ENCODE measurements at regions not wholly inside any gene's neighbourhood (a gene's known extent, or its start where the extent isn't known, plus 50 kb on each side); places are given as distances from the start of the nearest gene placed in this dataset.
A peak's percentile ranks its signal among the peaks of the same experiment; 100 is the strongest.

- DNase-seq = no peak
Measured at GRCh38 chr5:10009802-10010201, 239.9 kb downstream of the ATPSCKMT start.

GRCh38 chr5:9987101-9987500 is 262.6 kb downstream of the ATPSCKMT start:
- no peak for DNase-seq

DNA sequence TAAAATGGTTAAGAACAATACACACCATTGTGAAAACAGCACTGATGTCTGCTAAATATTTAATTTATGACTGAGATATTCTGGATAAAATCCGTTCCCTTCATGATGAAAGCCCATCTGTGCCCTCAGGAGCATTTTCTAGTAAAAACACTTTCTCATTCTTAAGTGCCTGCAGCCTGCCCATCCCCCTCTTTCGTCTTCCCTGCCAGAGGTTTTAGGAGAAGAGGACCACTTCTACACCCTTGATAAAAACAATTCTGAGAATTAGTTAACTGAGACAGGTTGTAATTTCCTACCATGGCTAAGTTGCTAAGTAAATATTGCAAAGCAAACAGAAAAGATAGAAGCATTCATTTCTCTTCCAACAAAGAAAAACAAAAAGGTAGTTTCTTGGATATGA is 272.6 kb downstream of the ATPSCKMT start:
- peak; percentile 45 for DNase-seq

GRCh38 chr5:9976621-9977020 is 273.1 kb downstream of the ATPSCKMT start:
- DNase-seq = no peak

DNA sequence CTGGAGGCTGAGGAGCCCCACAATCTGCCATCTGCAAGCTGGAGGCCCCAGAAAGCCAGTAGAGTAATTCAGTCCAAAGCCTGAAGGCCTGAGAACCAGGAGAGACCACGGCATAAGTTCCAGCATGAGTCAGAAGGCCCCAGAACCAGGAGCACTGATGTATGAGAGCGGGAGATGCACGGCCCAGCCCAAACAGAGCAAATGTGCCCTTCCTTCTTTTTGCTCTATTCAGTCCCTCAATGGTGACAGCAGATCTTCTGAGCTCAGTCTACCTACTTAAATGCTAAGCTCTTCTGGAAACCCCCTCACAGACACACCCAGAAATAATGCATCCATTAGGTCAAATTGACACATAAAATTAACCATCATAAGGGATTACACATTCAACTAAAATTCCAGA is 277.6 kb downstream of the ATPSCKMT start:
- DNase-seq = no peak

DNA sequence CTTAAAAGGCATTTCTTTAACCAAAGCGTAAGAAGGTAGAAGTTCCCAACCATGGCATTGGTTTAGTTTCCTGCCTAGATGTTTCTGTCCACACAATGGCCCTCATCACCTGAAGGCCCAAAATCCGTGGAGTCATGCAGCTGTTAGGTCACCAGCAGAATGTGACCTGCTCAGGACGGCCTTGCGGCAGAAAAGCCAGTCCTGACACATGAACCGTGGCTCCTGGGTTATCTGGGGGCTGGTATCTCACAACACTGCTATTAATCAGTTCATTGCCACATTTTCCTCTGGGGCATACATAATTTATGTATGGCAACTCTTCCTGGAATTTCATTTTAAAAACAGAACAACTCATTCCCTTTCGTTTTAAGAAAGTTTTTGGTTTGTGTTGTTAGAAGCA is 278.4 kb downstream of the ATPSCKMT start:
- no peak for DNase-seq

DNA sequence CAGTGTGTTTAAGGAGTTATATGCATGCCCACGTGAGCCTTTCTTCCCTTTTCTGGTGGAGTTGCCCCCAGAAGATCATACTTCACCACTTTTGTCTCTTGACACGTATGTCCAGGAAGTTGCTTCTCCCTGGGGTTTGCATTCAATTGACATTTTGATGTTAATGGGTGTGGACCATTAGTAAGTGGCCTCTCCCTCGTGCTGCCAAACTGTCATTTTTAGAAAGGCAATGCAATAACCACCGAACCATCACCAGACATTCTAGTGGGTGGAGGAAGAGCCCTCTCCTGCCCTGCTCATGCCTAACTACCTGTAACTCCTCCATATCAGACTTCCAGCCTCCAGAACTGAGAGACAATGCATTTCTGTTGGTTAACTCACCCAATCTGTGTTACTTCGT is 290.8 kb downstream of the ATPSCKMT start:
- DNase-seq = no peak

DNA sequence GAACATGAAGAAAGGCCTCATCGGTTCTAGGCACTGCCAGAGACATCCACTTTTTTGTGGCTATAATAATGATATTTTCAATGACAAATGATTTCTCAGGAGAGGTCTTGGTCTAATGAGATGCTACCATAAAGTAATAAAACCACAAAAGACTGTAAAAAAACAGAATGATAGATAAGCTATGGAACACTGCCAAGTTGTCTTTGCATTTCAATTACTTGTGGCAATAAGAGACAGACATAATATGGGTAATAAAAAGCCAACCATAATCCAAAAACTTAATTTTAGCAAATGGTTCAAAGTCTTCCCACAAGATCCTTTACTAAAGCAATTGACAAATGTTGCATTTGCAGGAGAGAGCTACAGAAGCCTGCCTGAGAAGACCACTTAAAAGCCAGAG is 292.5 kb downstream of the ATPSCKMT start:
- DNase-seq = no peak

DNA sequence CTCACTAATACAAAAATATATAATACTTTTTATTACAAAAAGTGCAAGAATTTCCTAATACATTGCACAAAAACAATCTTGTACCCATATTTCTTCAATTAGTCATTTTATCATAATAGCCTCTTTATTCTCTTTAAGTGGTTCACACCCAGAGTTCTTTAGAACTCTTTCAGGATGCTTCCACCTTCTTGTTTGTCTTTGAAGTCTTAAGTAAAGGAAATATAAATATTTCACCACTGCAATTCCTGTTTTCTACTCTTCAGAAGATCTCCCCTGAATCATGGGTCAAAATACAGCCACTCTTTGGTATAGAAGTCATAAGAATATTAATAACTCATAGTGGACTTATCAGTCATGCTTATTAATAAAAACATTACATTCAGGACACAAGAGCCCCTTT is 293.0 kb downstream of the ATPSCKMT start:
- DNase-seq = no peak

DNA sequence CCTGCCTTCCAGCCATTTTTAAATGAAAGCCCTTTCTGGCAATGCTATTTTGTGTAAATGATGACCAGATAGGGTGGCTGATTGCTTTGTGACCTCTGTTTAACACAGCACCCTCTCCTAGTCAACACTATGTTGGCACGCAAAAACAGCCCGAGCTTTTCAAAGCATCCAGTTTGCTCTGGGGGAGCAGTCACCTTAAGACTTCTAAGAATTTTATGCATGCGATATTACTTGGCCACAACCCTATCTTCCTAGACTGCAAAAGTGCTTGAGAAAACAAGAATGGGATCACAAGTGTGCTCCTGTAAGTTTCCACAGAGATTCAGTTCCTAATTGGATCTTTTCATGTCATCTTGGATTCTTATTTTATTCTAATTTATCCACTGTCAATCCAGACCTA is 294.1 kb downstream of the ATPSCKMT start:
- no peak for DNase-seq

DNA sequence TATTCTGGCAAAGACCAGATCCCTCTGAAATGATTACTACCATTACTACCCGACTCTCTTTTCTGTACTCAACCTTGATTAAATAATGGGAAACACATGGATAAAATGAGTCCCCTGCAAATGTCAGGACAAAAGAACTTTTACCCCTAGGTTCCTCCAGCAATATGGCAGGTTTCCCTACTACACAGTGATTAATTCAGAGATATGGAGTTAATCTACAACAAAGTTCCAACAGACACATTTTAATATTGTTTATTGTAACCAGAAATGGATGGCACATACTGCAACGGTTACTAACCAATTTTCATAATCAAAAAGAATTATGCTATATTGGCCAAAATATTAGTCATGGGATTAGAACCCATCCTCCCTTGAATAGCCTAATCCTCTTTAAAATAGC is 294.8 kb downstream of the ATPSCKMT start:
- no peak for DNase-seq

DNA sequence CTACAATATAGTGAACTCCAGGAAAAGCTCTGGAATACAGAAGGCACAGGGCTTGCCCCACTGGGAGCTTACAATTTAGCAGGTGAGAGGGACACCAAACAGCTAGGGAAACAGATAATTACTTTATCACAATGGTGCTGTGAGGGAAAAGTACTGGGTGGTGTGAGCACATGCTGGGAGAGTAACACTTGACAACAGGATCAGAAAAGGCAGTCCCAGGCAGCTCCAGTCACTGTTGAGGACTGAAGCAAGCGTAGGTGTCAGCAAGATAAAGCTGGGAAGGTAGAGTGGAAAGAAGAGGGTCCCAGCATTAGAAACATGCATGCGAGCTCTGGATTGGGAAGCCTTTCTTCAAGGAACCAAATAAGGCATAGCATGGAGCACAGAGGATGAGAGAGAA is 296.0 kb downstream of the ATPSCKMT start:
- DNase-seq = no peak

DNA sequence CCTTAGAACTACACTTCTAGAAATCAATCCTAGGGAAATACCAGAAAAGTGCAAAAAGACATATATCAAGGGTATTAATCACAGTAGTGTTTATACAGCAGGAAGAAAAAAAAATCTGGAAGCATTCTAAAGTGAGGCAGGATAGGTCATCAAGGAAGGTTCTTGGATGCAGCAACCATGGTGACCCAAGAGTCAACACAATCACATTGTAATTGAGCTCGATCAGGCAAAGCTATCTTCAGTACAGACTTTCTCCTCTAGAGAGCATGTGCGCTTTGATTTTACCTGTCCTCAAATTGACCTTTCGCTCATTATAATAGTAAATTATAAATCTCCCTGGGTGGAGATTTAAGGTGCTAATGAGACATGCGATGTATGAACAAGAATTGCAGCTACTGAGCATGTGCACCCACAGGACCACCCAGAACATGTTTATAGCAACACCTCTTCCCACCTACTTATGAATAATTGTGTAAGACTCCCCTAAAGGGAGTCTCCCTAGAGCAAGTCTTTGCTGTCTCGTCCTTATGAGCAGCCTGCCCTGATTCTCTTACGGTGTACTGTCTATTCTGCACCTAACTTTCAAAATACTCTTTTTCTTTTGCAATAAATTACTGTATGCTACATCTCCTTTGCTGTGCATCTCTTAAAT is 297.7 kb downstream of the ATPSCKMT start:
- no peak for DNase-seq

DNA sequence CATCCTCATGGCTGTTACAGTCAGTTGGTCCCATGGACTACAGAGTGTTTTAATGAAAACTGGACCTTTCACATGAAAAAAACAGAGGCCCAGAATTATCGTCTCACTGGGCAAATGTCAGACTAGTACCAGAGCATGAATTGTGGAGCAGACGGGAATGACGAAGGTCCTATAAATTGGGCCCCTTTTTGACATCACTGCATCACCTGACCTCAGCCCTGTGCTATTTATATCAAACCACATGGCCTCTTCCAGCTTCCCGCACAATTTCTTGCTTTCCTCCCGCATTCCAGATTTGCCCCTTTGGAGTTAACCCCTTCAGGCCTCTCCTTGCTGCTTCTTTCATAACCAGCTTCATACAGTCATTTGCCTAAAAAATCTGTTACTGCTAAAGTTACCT is 301.7 kb downstream of the ATPSCKMT start:
- DNase-seq = no peak

DNA sequence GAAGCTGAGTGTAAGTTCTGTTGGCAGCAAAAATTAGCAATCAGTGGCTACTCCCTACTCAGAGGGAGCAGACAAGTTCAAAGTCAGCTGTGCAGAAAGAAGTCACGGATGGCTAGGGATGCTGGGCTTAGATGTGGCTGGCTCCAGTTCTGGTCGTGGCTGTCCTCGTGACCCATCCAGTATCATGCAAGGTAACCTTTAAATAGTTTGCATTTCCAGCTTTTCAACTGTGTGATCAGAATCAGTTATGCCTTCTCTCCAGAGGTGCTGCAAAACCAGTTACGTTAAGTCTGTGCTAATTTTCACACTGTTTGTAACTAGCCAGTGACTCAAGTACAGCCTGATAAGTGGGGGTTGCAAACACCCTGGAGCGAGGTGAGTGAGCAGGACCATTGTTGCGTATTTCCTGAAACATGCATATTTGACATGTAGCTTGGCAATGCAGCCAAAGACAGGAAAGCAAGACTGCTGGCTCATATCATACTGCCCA is 302.4 kb downstream of the ATPSCKMT start:
- DNase-seq = no peak

DNA sequence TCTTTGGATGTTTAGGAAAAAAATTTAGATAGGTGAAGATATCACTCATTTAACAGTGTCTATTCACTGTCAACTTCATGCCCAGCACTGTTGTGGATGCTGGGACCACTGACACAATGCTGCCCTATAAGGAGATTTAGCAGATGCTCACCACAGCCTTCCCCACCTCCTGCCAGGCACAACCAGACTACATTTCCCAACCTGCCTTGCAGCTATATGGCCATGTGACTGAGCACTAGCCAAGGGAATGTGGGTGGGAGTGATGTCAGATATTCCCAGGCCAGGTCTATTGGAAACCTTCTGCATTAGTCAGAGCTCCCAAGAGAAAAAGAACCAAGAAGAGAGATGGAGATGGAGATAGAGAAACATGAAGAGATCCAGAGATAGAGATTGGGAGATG is 302.6 kb upstream of the TAS2R1 start:
- DNase-seq = no peak

DNA sequence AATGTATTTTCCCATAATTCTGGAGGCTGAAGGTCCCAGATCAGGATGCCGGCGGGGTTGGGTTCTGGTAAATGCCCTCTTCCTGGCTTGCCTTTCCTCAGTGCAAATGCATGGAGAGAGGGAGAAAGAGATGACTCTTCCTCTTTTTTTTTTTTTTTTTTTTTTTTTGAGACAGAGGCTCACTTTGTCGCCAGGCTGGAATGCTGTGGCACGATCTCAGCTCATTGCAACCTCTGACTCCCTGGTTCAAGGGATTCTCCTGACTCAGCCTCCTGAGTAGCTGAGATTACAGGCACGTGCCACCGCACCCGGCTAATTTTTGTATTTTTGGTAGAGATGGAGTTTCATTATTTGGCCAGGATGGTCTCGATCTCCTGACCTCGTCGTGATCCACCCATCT is 300.0 kb upstream of the TAS2R1 start:
- DNase-seq = no peak

- no peak for DNase-seq
Measured at GRCh38 chr5:9928326-9928725, 298.2 kb upstream of the TAS2R1 start.

DNA sequence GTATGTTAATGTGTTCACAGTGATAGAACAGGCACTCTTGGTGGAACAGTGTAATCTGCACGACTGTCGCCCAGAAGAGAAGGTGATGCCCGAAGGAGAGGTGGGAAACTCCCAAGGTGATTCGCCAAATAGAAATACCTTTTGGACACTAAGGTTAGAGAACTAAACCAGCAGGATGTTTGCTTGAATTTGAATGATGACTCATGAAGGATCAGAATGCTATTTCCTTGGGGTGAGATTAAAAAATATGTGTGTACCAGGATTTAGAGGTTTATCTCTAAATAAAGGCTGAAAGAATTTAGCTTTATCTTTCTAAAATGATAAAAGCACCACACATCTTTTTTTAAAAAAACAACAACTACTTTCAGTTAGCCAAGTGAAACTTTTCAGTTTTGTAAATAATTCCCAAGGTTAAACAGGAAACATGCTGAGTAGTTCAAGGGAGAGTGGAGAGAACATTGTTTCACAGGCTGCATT is 297.4 kb upstream of the TAS2R1 start:
- DNase-seq = no peak

GRCh38 chr5:9927106-9927505 is 297.0 kb upstream of the TAS2R1 start:
- no peak for DNase-seq

- DNase-seq = no peak
Measured at GRCh38 chr5:9924614-9925013, 294.5 kb upstream of the TAS2R1 start.

DNA sequence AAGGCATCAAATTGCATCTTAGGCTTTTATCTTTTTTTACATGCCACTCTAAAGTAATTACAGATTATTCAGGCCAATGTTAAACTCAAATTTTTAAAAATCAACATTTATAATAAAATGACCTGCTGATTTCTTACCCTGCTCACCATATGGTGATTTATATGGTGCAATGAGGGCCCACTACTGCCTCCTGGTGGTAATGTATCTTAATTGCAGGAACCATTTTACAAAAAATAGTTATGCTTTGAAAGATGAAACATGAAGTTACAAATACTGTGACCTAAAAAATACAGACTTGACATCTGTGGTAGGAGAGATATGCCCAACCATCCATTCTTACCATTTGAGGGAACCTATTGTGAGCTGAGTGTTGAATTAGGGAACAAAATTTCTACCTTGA is 292.6 kb upstream of the TAS2R1 start:
- DNase-seq = no peak

DNA sequence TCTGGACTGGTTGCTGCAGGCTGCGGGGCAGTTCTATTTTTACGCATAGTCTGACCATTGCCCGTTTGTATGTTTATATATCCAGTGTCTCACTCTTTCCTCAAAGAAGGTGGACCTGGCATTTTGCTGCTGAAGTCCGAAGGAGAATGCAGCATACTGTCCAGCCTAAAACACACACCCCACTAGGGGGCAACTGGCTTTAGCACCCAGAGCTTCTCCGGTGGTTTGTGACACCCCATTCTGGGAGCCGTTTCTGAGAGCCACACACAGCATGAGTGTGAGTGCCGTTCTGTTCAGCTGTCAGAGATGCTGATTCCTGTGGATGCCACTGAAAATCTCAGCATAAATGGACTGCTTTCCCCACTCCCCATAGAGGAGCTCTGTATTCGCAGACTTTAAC is 290.5 kb upstream of the TAS2R1 start:
- no peak for DNase-seq

GRCh38 chr5:9919306-9920030 is 289.3 kb upstream of the TAS2R1 start:
- DNase-seq = no peak

DNA sequence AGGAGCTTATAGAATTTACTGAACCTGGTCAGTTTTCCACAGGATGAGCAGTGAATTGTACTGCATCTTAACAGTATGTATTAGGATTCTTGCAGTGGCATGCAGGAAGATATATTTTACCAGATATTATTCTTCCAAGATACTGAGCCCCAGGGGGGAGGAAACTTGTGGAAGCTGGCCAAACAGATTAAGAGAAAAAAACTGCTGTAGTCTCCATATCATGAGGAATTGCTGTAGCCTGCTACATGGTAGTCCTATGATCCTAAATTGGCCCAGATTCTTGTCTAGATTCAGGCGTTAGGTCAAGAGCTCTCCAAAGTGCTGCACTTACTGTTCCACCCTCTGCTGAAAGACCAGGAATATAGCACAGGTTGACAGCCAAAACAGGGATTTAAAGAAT is 275.5 kb upstream of the TAS2R1 start:
- DNase-seq = no peak
